Activated CD4-positive, alpha-beta T cell treated with anti-CD3 and anti-CD28 coated beads for 36 hours (primary cell): ENCODE measurements at regions not wholly inside any gene's neighbourhood (a gene's known extent, or its start where the extent isn't known, plus 50 kb on each side); places are given as distances from the start of the nearest gene placed in this dataset.
A peak's percentile ranks its signal among the peaks of the same experiment; 100 is the strongest.

ENCODE experiments used
- ATAC-seq: fragments of 200-7000 bp; cut with Tn5 transposase; one replicate; pipeline ENCODE4 v1.10.0; 2021; ENCODE audit warnings: mild to moderate bottlenecking, moderate library complexity
- CTCF ChIA-PET: fragments of 350-600 bp; sonication (Branson Sonifier 250); formaldehyde crosslinking; loops from one replicate; lab custom pipeline; 2021; ENCODE audit warnings: antibody characterized with exemption; lab: Charles Lee
- POLR2A ChIA-PET: fragments of 350-600 bp; sonication (Branson Sonifier 250); formaldehyde crosslinking; loops from one replicate; lab custom pipeline; 2021; ENCODE audit warnings: antibody characterized with exemption, inconsistent platforms; lab: Charles Lee
- DNase-seq: peaks from one replicate; pipeline ENCODE4 v3.0.0-alpha.2; 2020
- H3K27ac Mint-ChIP-seq: one replicate; pipeline ENCODE4 v1.8.0; 2021; ENCODE audit warnings: mixed read lengths
- H3K27me3 Mint-ChIP-seq: one replicate; pipeline ENCODE4 v1.8.0; 2021; ENCODE audit warnings: mixed read lengths
- H3K36me3 Mint-ChIP-seq: one replicate; pipeline ENCODE4 v1.8.0; 2021; ENCODE audit warnings: low read depth, mixed read lengths
- H3K4me1 Mint-ChIP-seq: one replicate; pipeline ENCODE4 v1.8.0; 2021; ENCODE audit warnings: mixed read lengths
- H3K4me3 Mint-ChIP-seq: one replicate; pipeline ENCODE4 v1.8.0; 2021; ENCODE audit warnings: mild to moderate bottlenecking, moderate library complexity, mixed read lengths
- H3K9me3 Mint-ChIP-seq: one replicate; pipeline ENCODE4 v1.8.0; 2021; ENCODE audit warnings: low read depth, mixed read lengths
- intact Hi-C, 2 experiments: fragments of 100-400 bp; cut with DNase I in 1 of 2; cut with micrococcal nuclease in 1 of 2; formaldehyde crosslinking; loops; one replicate each; pipeline versions ENCODE4 v1.14.2 to v1.15.1; 2022 to 2024; cut with DNase I, micrococcal nuclease

GRCh38 chr6:134821397-134821796 lies 128.5 kb downstream of the ALDH8A1 start:
- intact Hi-C loops: loop anchor here in 1 of 2 experiments (5.0 kb wide), 2 partner anchors 116 to 179 kb away; no protein-coding TSS in a partner anchor
- H3K4me1 Mint-ChIP-seq: peaks cover 4% of the 10 kb centered on the region

GRCh38 chr6:134819863-134820800 lies 129.8 kb downstream of the ALDH8A1 start:
- H3K36me3 Mint-ChIP-seq: no peaks in the 10 kb centered on the region
- ChIA-PET POLR2A (no interaction called here), CTCF (interaction anchor here (0.6 to 3.7 kb wide), 6 partner anchors 90 to 663 kb away, joined by 3 to 44 read pairs (median 4); no protein-coding TSS in a partner anchor)
- intact Hi-C loops: loop anchor here in 1 of 2 experiments (5.0 kb wide), 2 partner anchors 117 to 178 kb away; no protein-coding TSS in a partner anchor
- ATAC-seq: no peak
- no peaks in the 10 kb centered on the region for H3K9me3 Mint-ChIP-seq
- peaks cover 4% of the 10 kb centered on the region for H3K4me1 Mint-ChIP-seq
- no peak for DNase-seq
- peaks cover 2% of the 10 kb centered on the region for H3K27me3 Mint-ChIP-seq
- no peak overlapping the region for H3K4me3 Mint-ChIP-seq
- no peak overlapping the region for H3K27ac Mint-ChIP-seq

More at GRCh38 chr6:134821397-134821796, 128.5 kb downstream of the ALDH8A1 start:
- Mint-ChIP-seq H3K27ac (no peak overlapping the region), H3K27me3 (peaks cover 2% of the 10 kb centered on the region), H3K36me3 (no peaks in the 10 kb centered on the region), H3K4me3 (no peak overlapping the region), H3K9me3 (no peaks in the 10 kb centered on the region)
- no peak for DNase-seq
- ChIA-PET POLR2A (no interaction called here), CTCF (interaction anchor here (0.6 to 4.2 kb wide), 6 partner anchors 11 to 698 kb away, joined by 3 to 44 read pairs (median 11); no protein-coding TSS in a partner anchor)
- no peak for ATAC-seq

- ATAC-seq: no peak
- CTCF ChIA-PET: interaction anchor here (1.5 kb wide), 1 partner anchor 121 kb away, joined by 14 read pairs; no protein-coding TSS in a partner anchor
- Mint-ChIP-seq H3K27ac (peak overlapping the region; percentile 40), H3K36me3 (no peaks in the 10 kb centered on the region), H3K4me3 (no peak overlapping the region), H3K4me1 (peaks cover 4% of the 10 kb centered on the region), H3K27me3 (peaks cover 2% of the 10 kb centered on the region), H3K9me3 (no peaks in the 10 kb centered on the region)
- no peak for DNase-seq
- intact Hi-C loops: no loop called here
- POLR2A ChIA-PET: no interaction called here
Observed at GRCh38 chr6:134819236-134819635, 130.7 kb downstream of the ALDH8A1 start.

- Mint-ChIP-seq H3K4me3 (no peak overlapping the region), H3K27ac (no peak overlapping the region), H3K9me3 (no peaks in the 10 kb centered on the region), H3K4me1 (no peaks in the 10 kb centered on the region), H3K36me3 (no peaks in the 10 kb centered on the region), H3K27me3 (no peaks in the 10 kb centered on the region)
- CTCF ChIA-PET: no interaction called here
- POLR2A ChIA-PET: no interaction called here
- ATAC-seq: no peak
- intact Hi-C loops: no loop called here
- no peak for DNase-seq
Observed at GRCh38 chr6:134817448-134817847, 132.5 kb downstream of the ALDH8A1 start.

- Mint-ChIP-seq H3K4me1 (no peaks in the 10 kb centered on the region), H3K27ac (no peak overlapping the region), H3K27me3 (no peaks in the 10 kb centered on the region), H3K9me3 (no peaks in the 10 kb centered on the region), H3K36me3 (no peaks in the 10 kb centered on the region), H3K4me3 (no peak overlapping the region)
- no peak for DNase-seq
- ATAC-seq: no peak
- ChIA-PET POLR2A (no interaction called here), CTCF (no interaction called here)
- intact Hi-C loops: no loop called here
Observed at GRCh38 chr6:134816780-134817179, 133.1 kb downstream of the ALDH8A1 start.

GRCh38 chr6:134816300-134816699 lies 133.6 kb downstream of the ALDH8A1 start:
- no peak overlapping the region for H3K27ac Mint-ChIP-seq
- H3K27me3 Mint-ChIP-seq: no peaks in the 10 kb centered on the region
- H3K4me1 Mint-ChIP-seq: no peaks in the 10 kb centered on the region
- H3K9me3 Mint-ChIP-seq: no peaks in the 10 kb centered on the region
- DNase-seq (no peak), ATAC-seq (no peak)
- H3K4me3 Mint-ChIP-seq: no peak overlapping the region
- ChIA-PET POLR2A (no interaction called here), CTCF (interaction anchor here (0.6 to 1.1 kb wide), 2 partner anchors 60 to 66 kb away, joined by 3 read pairs; no protein-coding TSS in a partner anchor)
- no peaks in the 10 kb centered on the region for H3K36me3 Mint-ChIP-seq
- intact Hi-C loops: no loop called here

GRCh38 chr6:134814076-134814695 lies 135.7 kb downstream of the ALDH8A1 start:
- H3K36me3 Mint-ChIP-seq: no peaks in the 10 kb centered on the region
- ChIA-PET CTCF (interaction anchor here (1.1 to 2.0 kb wide), 2 partner anchors 9 to 126 kb away, joined by 3 to 5 read pairs; no protein-coding TSS in a partner anchor), POLR2A (no interaction called here)
- no peak for DNase-seq
- H3K27ac Mint-ChIP-seq: no peak overlapping the region
- ATAC-seq: no peak
- no peak overlapping the region for H3K4me3 Mint-ChIP-seq
- intact Hi-C loops: no loop called here
- no peaks in the 10 kb centered on the region for H3K27me3 Mint-ChIP-seq
- no peaks in the 10 kb centered on the region for H3K9me3 Mint-ChIP-seq
- H3K4me1 Mint-ChIP-seq: no peaks in the 10 kb centered on the region

GRCh38 chr6:134813146-134813545 lies 136.8 kb downstream of the ALDH8A1 start:
- Mint-ChIP-seq H3K9me3 (no peaks in the 10 kb centered on the region), H3K4me3 (no peak overlapping the region), H3K27me3 (no peaks in the 10 kb centered on the region), H3K27ac (no peak overlapping the region), H3K36me3 (no peaks in the 10 kb centered on the region), H3K4me1 (no peaks in the 10 kb centered on the region)
- intact Hi-C loops: no loop called here
- ChIA-PET POLR2A (no interaction called here), CTCF (interaction anchor here (1.1 to 2.0 kb wide), 2 partner anchors 10 to 127 kb away, joined by 3 to 5 read pairs; no protein-coding TSS in a partner anchor)
- no peak for DNase-seq
- ATAC-seq: no peak

GRCh38 chr6:134810402-134810801 lies 139.5 kb downstream of the ALDH8A1 start:
- no peak for ATAC-seq
- intact Hi-C loops: no loop called here
- Mint-ChIP-seq H3K4me1 (no peaks in the 10 kb centered on the region), H3K9me3 (no peaks in the 10 kb centered on the region), H3K27me3 (peaks cover 3% of the 10 kb centered on the region), H3K4me3 (no peak overlapping the region), H3K27ac (no peak overlapping the region), H3K36me3 (no peaks in the 10 kb centered on the region)
- ChIA-PET CTCF (interaction anchor here (0.6 to 2.0 kb wide), 5 partner anchors 11 to 170 kb away, joined by 3 to 7 read pairs (median 4); no protein-coding TSS in a partner anchor), POLR2A (no interaction called here)
- DNase-seq: no peak

GRCh38 chr6:134809130-134809529 lies 140.8 kb downstream of the ALDH8A1 start:
- Mint-ChIP-seq H3K9me3 (no peaks in the 10 kb centered on the region), H3K4me1 (no peaks in the 10 kb centered on the region), H3K27ac (no peak overlapping the region), H3K36me3 (no peaks in the 10 kb centered on the region), H3K27me3 (peaks cover 4% of the 10 kb centered on the region), H3K4me3 (no peak overlapping the region)
- POLR2A ChIA-PET: no interaction called here
- CTCF ChIA-PET: interaction anchor here (1.3 kb wide), 1 partner anchor 14 kb away, joined by 4 read pairs; no protein-coding TSS in a partner anchor
- intact Hi-C loops: no loop called here
- no peak for DNase-seq
- no peak for ATAC-seq

GRCh38 chr6:134806180-134806798 lies 143.6 kb downstream of the ALDH8A1 start:
- Mint-ChIP-seq H3K27ac (no peak overlapping the region), H3K4me3 (no peak overlapping the region), H3K9me3 (no peaks in the 10 kb centered on the region), H3K36me3 (no peaks in the 10 kb centered on the region), H3K27me3 (peaks cover 4% of the 10 kb centered on the region), H3K4me1 (no peaks in the 10 kb centered on the region)
- intact Hi-C loops: no loop called here
- CTCF ChIA-PET: interaction anchor here (1.7 kb wide), 1 partner anchor 16 kb away, joined by 6 read pairs; no protein-coding TSS in a partner anchor
- ATAC-seq: no peak
- POLR2A ChIA-PET: no interaction called here
- DNase-seq: no peak
